BJ (cell line): ENCODE measurements at regions not wholly inside any gene's neighbourhood (a gene's known extent, or its start where the extent isn't known, plus 50 kb on each side); places are given as distances from the start of the nearest gene placed in this dataset.

Experiments
- CTCF ChIA-PET: fragments of 350-600 bp; formaldehyde crosslinking; extraction: SDS; loops from one replicate; lab custom pipeline; 2021; ENCODE audit warnings: antibody characterized with exemption, inconsistent platforms; lab: Yijun Ruan, JAX
- POLR2A ChIA-PET: fragments of 300-600 bp; sonication (Branson Sonifier 250); formaldehyde crosslinking; extraction: SDS; loops from one replicate; lab custom pipeline; 2021; ENCODE audit warnings: antibody characterized with exemption; lab: Charles Lee
- DNase-seq: peaks from one replicate; pipeline ENCODE4 v3.0.0-alpha.2; 2011; ENCODE audit warnings: low read depth
- H3K27me3 ChIP-seq: 2 replicates; pipeline ENCODE4 v1.6.0; 2011; ENCODE audit warnings: low read length; ENCODE audit not compliant: control insufficient read depth, insufficient read depth
- H3K36me3 ChIP-seq: 2 replicates; pipeline ENCODE4 v1.5.1; 2011; ENCODE audit warnings: low read length; ENCODE audit not compliant: control insufficient read depth, insufficient read depth
- H3K4me3 ChIP-seq: 2 replicates; pipeline ENCODE4 v1.5.1; 2011; ENCODE audit warnings: low read depth, mild to moderate bottlenecking, control low read depth, low read length
- TF ChIP-seq, protein P1 (sequence below): IDR thresholded peaks from 2 replicates; pipeline ENCODE4 v1.5.1; 2011; ENCODE audit warnings: low read depth, mild to moderate bottlenecking, control low read depth, inconsistent platforms, low read length, moderate library complexity; ENCODE audit not compliant: insufficient read depth

DNA sequence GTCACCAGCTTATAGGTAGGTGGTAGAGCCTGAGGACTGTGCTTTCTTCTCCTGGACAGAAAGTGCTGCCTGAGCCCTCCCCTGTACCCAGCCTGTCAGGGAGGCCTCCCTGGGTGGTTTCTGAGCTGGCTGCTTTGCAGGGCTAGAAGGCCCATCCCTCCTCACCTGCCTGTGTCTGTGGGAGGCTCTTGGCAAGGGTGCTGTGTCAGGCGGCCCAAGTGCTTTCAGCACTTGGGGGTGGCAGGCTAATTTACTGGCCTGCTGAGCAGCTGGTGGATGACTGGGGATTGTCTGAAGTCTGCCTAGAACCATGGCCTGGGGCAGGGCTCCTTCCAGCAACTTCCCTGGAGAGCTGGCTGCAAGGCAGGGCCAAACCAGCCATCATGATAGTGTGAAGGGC, 139.0 kb upstream of the NAV2 start:
- DNase-seq, result no peak
- Histone ChIP-seq H3K4me3 (no peak overlapping the region), H3K27me3 (no peaks in the 10 kb centered on the region), H3K36me3 (no peaks in the 10 kb centered on the region)
- ChIA-PET CTCF (interaction anchor here (0.7 to 5.8 kb wide), 12 partner anchors 8 to 330 kb away, joined by 3 to 35 read pairs (median 4); no protein-coding TSS in a partner anchor), POLR2A (no interaction called here)
- TF ChIP-seq, protein P1, sequence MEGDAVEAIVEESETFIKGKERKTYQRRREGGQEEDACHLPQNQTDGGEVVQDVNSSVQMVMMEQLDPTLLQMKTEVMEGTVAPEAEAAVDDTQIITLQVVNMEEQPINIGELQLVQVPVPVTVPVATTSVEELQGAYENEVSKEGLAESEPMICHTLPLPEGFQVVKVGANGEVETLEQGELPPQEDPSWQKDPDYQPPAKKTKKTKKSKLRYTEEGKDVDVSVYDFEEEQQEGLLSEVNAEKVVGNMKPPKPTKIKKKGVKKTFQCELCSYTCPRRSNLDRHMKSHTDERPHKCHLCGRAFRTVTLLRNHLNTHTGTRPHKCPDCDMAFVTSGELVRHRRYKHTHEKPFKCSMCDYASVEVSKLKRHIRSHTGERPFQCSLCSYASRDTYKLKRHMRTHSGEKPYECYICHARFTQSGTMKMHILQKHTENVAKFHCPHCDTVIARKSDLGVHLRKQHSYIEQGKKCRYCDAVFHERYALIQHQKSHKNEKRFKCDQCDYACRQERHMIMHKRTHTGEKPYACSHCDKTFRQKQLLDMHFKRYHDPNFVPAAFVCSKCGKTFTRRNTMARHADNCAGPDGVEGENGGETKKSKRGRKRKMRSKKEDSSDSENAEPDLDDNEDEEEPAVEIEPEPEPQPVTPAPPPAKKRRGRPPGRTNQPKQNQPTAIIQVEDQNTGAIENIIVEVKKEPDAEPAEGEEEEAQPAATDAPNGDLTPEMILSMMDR, result no peak

GRCh38 chr11:19571906-19572305, 140.7 kb upstream of the NAV2 start:
- no peaks in the 10 kb centered on the region for H3K36me3 ChIP-seq
- H3K4me3 ChIP-seq, result no peak overlapping the region
- ChIA-PET CTCF (interaction anchor here (0.7 to 5.8 kb wide), 6 partner anchors 8 to 560 kb away, joined by 3 to 35 read pairs (median 4); no protein-coding TSS in a partner anchor), POLR2A (no interaction called here)
- DNase-seq, result no peak
- TF ChIP-seq, protein P1, result no peak
- no peaks in the 10 kb centered on the region for H3K27me3 ChIP-seq

- TF ChIP-seq, protein P1, result no peak
- Histone ChIP-seq H3K4me3 (no peak overlapping the region), H3K27me3 (no peaks in the 10 kb centered on the region), H3K36me3 (no peaks in the 10 kb centered on the region)
- DNase-seq, result no peak
- ChIA-PET CTCF (no interaction called here), POLR2A (no interaction called here)
These were observed 141.7 kb upstream of the NAV2 start for GRCh38 chr11:19570889-19571288.

- Histone ChIP-seq H3K36me3 (no peaks in the 10 kb centered on the region), H3K27me3 (no peaks in the 10 kb centered on the region), H3K4me3 (no peak overlapping the region)
- DNase-seq, result no peak
- ChIA-PET POLR2A (no interaction called here), CTCF (interaction anchor here (1.0 to 6.7 kb wide), 3 partner anchors 8 to 175 kb away, joined by 3 to 138 read pairs (median 4); no protein-coding TSS in a partner anchor)
- TF ChIP-seq, protein P1, result no peak
These were observed 144.6 kb upstream of the NAV2 start for GRCh38 chr11:19567996-19568395.

DNA sequence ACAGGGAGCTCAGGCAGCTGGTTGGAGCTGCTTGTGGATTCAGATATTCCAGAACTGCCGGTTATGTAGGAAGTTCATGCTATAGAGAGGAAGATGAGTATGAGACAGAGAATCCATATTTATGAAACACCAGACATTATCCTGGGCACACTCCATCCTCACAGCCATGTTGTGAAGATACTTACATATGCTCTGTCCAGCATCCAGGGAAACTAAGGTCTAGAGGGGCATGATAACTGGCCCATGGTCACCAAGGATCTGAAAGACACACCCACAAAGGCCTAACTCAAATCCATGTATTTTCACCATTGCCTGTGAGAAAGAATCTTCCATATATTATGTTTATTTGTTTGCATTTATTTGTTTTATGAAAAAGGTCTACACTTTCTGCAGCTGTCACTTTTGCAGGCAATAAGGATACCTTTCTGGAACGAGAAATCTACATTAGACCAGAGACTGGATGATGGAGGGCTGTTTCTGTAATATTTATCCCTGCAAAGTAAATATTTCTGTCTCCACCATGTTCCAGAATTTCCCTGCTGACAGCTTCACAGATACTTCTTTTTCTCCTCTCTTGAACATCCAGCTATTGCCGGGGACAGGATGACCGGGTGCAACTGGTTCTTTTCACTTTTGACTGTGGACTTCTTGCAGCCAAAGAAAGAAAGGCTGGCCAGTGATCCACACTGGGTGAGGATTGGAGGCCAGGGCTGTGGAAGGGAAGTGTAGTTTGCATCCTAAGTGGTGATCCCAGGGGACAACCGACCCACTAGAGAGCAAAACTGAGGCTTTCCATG, 145.9 kb upstream of the NAV2 start:
- DNase-seq, result no peak
- H3K27me3 ChIP-seq, result no peaks in the 10 kb centered on the region
- CTCF ChIA-PET, result interaction anchor here (0.7 to 6.7 kb wide), 9 partner anchors 9 to 565 kb away, joined by 3 to 138 read pairs (median 41); no protein-coding TSS in a partner anchor
- no peaks in the 10 kb centered on the region for H3K36me3 ChIP-seq
- POLR2A ChIA-PET, result no interaction called here
- TF ChIP-seq, protein P1, result no peak
- no peak overlapping the region for H3K4me3 ChIP-seq
